ENCODE measurements at regions not wholly inside any gene's neighbourhood (a gene's known extent, or its start where the extent isn't known, plus 50 kb on each side); places are given as distances from the start of the nearest gene placed in this dataset.
"Not testable (repeated sequence)": the region's sequence is repeated elsewhere in the genome, so short reads cannot be mapped to it uniquely, and the experiment has no call there.

- H3K36me3 ChIP-seq (ENCODE audit: control insufficient read depth in 3 of 3, insufficient read depth in 2 of 3, low read depth in 1 of 3, low read length in 3 of 3); H3K4me3 ChIP-seq (ENCODE audit: low read depth in 1 of 3, low read length in 3 of 3); H3K27ac ChIP-seq (ENCODE audit: low read depth in 1 of 3, low read length in 2 of 3); H3K9me3 ChIP-seq (ENCODE audit: control insufficient read depth in 2 of 2, insufficient read depth in 1 of 2, low read depth in 1 of 2, low read length in 1 of 2); H3K27me3 ChIP-seq (ENCODE audit: control insufficient read depth in 3 of 3, insufficient read depth in 3 of 3, low read length in 3 of 3); DNase-seq; FAIRE-seq; H3K4me1 ChIP-seq (ENCODE audit: control insufficient read depth in 3 of 3, insufficient read depth in 2 of 3, low read depth in 1 of 3, low read length in 2 of 3): not testable (repeated sequence)
- WGBS, 3 donors: 60 to 78% (median 60%) methylated on average over 4 of the region's 4 CpGs
Observed at GRCh38 chr11:96588793-96589192, 199.0 kb downstream of the JRKL start.

- Histone ChIP-seq H3K9me3 (ENCODE audit: control insufficient read depth in 2 of 2, insufficient read depth in 1 of 2, low read depth in 1 of 2, low read length in 1 of 2) (no peaks in the 10 kb centered on the region), H3K36me3 (ENCODE audit: control insufficient read depth in 3 of 3, insufficient read depth in 2 of 3, low read depth in 1 of 3, low read length in 3 of 3) (no peaks in the 10 kb centered on the region), H3K4me1 (ENCODE audit: control insufficient read depth in 3 of 3, insufficient read depth in 2 of 3, low read depth in 1 of 3, low read length in 2 of 3) (no peaks in the 10 kb centered on the region), H3K27ac (ENCODE audit: low read depth in 1 of 3, low read length in 2 of 3) (no peak overlapping the region), H3K4me3 (ENCODE audit: low read depth in 1 of 3, low read length in 3 of 3) (no peak overlapping the region), H3K27me3 (ENCODE audit: control insufficient read depth in 3 of 3, insufficient read depth in 3 of 3, low read length in 3 of 3) (no peaks in the 10 kb centered on the region)
- FAIRE-seq: no peak
- WGBS, 3 donors: 60 to 65% (median 61%) methylated on average over 4 of the region's 4 CpGs
- DNase-seq: no peak
Observed at GRCh38 chr11:96595011-96595410, 205.2 kb downstream of the JRKL start.

GRCh38 chr11:96607864-96608558, 218.2 kb downstream of the JRKL start:
- no peak for FAIRE-seq
- H3K27me3 ChIP-seq (ENCODE audit: control insufficient read depth in 3 of 3, insufficient read depth in 3 of 3, low read length in 3 of 3): no peaks in the 10 kb centered on the region
- H3K36me3 ChIP-seq (ENCODE audit: control insufficient read depth in 3 of 3, insufficient read depth in 2 of 3, low read depth in 1 of 3, low read length in 3 of 3): no peaks in the 10 kb centered on the region
- no peaks in the 10 kb centered on the region for H3K4me1 ChIP-seq (ENCODE audit: control insufficient read depth in 3 of 3, insufficient read depth in 2 of 3, low read depth in 1 of 3, low read length in 2 of 3)
- H3K27ac ChIP-seq (ENCODE audit: low read depth in 1 of 3, low read length in 2 of 3): no peak overlapping the region
- H3K4me3 ChIP-seq (ENCODE audit: low read depth in 1 of 3, low read length in 3 of 3): no peak overlapping the region
- no peak for DNase-seq
- 60 to 74% (median 61%) methylated on average over 4 of the region's 4 CpGs for WGBS, 3 donors
- H3K9me3 ChIP-seq (ENCODE audit: control insufficient read depth in 2 of 2, insufficient read depth in 1 of 2, low read depth in 1 of 2, low read length in 1 of 2): no peaks in the 10 kb centered on the region

GRCh38 chr11:96614101-96614500, 224.3 kb downstream of the JRKL start:
- Histone ChIP-seq H3K4me3 (ENCODE audit: low read depth in 1 of 3, low read length in 3 of 3) (no peak overlapping the region), H3K9me3 (ENCODE audit: control insufficient read depth in 2 of 2, insufficient read depth in 1 of 2, low read depth in 1 of 2, low read length in 1 of 2) (peaks cover 0 to 3% of the 10 kb centered on the region in 2 donors), H3K4me1 (ENCODE audit: control insufficient read depth in 3 of 3, insufficient read depth in 2 of 3, low read depth in 1 of 3, low read length in 2 of 3) (no peaks in the 10 kb centered on the region), H3K27ac (ENCODE audit: low read depth in 1 of 3, low read length in 2 of 3) (no peak overlapping the region), H3K27me3 (ENCODE audit: control insufficient read depth in 3 of 3, insufficient read depth in 3 of 3, low read length in 3 of 3) (no peaks in the 10 kb centered on the region), H3K36me3 (ENCODE audit: control insufficient read depth in 3 of 3, insufficient read depth in 2 of 3, low read depth in 1 of 3, low read length in 3 of 3) (no peaks in the 10 kb centered on the region)
- DNase-seq: no peak
- WGBS, 3 donors: 61 to 81% (median 63%) methylated on average over 4 of the region's 4 CpGs
- FAIRE-seq: no peak

GRCh38 chr11:96614846-96615245, 225.0 kb downstream of the JRKL start:
- Histone ChIP-seq H3K4me1 (ENCODE audit: control insufficient read depth in 3 of 3, insufficient read depth in 2 of 3, low read depth in 1 of 3, low read length in 2 of 3) (no peaks in the 10 kb centered on the region), H3K27me3 (ENCODE audit: control insufficient read depth in 3 of 3, insufficient read depth in 3 of 3, low read length in 3 of 3) (no peaks in the 10 kb centered on the region), H3K9me3 (ENCODE audit: control insufficient read depth in 2 of 2, insufficient read depth in 1 of 2, low read depth in 1 of 2, low read length in 1 of 2) (peaks cover 0 to 3% of the 10 kb centered on the region in 2 donors), H3K27ac (ENCODE audit: low read depth in 1 of 3, low read length in 2 of 3) (no peak overlapping the region), H3K36me3 (ENCODE audit: control insufficient read depth in 3 of 3, insufficient read depth in 2 of 3, low read depth in 1 of 3, low read length in 3 of 3) (no peaks in the 10 kb centered on the region), H3K4me3 (ENCODE audit: low read depth in 1 of 3, low read length in 3 of 3) (no peak overlapping the region)
- FAIRE-seq: no peak
- WGBS, 3 donors: 47 to 63% (median 62%) methylated on average over 4 of the region's 4 CpGs
- no peak for DNase-seq

- FAIRE-seq: no peak
- Histone ChIP-seq H3K4me1 (ENCODE audit: control insufficient read depth in 3 of 3, insufficient read depth in 2 of 3, low read depth in 1 of 3, low read length in 2 of 3) (peaks cover 0 to 3% (median 0%) of the 10 kb centered on the region in 3 donors), H3K36me3 (ENCODE audit: control insufficient read depth in 3 of 3, insufficient read depth in 2 of 3, low read depth in 1 of 3, low read length in 3 of 3) (no peaks in the 10 kb centered on the region), H3K9me3 (ENCODE audit: control insufficient read depth in 2 of 2, insufficient read depth in 1 of 2, low read depth in 1 of 2, low read length in 1 of 2) (no peaks in the 10 kb centered on the region), H3K27me3 (ENCODE audit: control insufficient read depth in 3 of 3, insufficient read depth in 3 of 3, low read length in 3 of 3) (no peaks in the 10 kb centered on the region), H3K4me3 (ENCODE audit: low read depth in 1 of 3, low read length in 3 of 3) (no peak overlapping the region), H3K27ac (ENCODE audit: low read depth in 1 of 3, low read length in 2 of 3) (no peak overlapping the region)
- DNase-seq: no peak
- 61 to 88% (median 71%) methylated on average over 1 of the region's 1 CpG for WGBS, 3 donors
Observed at GRCh38 chr11:96620464-96621044, 230.7 kb downstream of the JRKL start.

GRCh38 chr11:96621161-96621560, 231.3 kb downstream of the JRKL start:
- WGBS, 3 donors: 76 to 91% (median 76%) methylated on average over 1 of the region's 1 CpG
- FAIRE-seq: no peak

GRCh38 chr11:96622026-96622634, 232.3 kb downstream of the JRKL start:
- Histone ChIP-seq H3K36me3 (ENCODE audit: control insufficient read depth in 3 of 3, insufficient read depth in 2 of 3, low read depth in 1 of 3, low read length in 3 of 3) (no peaks in the 10 kb centered on the region), H3K4me1 (ENCODE audit: control insufficient read depth in 3 of 3, insufficient read depth in 2 of 3, low read depth in 1 of 3, low read length in 2 of 3) (peaks cover 0 to 3% (median 0%) of the 10 kb centered on the region in 3 donors), H3K4me3 (ENCODE audit: low read depth in 1 of 3, low read length in 3 of 3) (no peak overlapping the region), H3K27me3 (ENCODE audit: control insufficient read depth in 3 of 3, insufficient read depth in 3 of 3, low read length in 3 of 3) (no peaks in the 10 kb centered on the region), H3K27ac (ENCODE audit: low read depth in 1 of 3, low read length in 2 of 3) (peak overlapping the region in 1 of 3 donors; percentile 56), H3K9me3 (ENCODE audit: control insufficient read depth in 2 of 2, insufficient read depth in 1 of 2, low read depth in 1 of 2, low read length in 1 of 2) (peaks cover 0 to 7% of the 10 kb centered on the region in 2 donors)
- DNase-seq (peak in 1 of 2 donors; percentile 75), FAIRE-seq (no peak)
- 80 to 91% (median 85%) methylated on average over 6 of the region's 6 CpGs for WGBS, 3 donors

More at GRCh38 chr11:96621161-96621560, 231.3 kb downstream of the JRKL start:
- Histone ChIP-seq H3K9me3 (ENCODE audit: control insufficient read depth in 2 of 2, insufficient read depth in 1 of 2, low read depth in 1 of 2, low read length in 1 of 2) (no peaks in the 10 kb centered on the region), H3K36me3 (ENCODE audit: control insufficient read depth in 3 of 3, insufficient read depth in 2 of 3, low read depth in 1 of 3, low read length in 3 of 3) (no peaks in the 10 kb centered on the region), H3K4me1 (ENCODE audit: control insufficient read depth in 3 of 3, insufficient read depth in 2 of 3, low read depth in 1 of 3, low read length in 2 of 3) (peaks cover 0 to 3% (median 0%) of the 10 kb centered on the region in 3 donors), H3K4me3 (ENCODE audit: low read depth in 1 of 3, low read length in 3 of 3) (no peak overlapping the region), H3K27ac (ENCODE audit: low read depth in 1 of 3, low read length in 2 of 3) (no peak overlapping the region), H3K27me3 (ENCODE audit: control insufficient read depth in 3 of 3, insufficient read depth in 3 of 3, low read length in 3 of 3) (no peaks in the 10 kb centered on the region)
- DNase-seq: no peak
